Mesendoderm (in vitro differentiated cells): ENCODE measurements at regions not wholly inside any gene's neighbourhood (a gene's known extent, or its start where the extent isn't known, plus 50 kb on each side); places are given as distances from the start of the nearest gene placed in this dataset.
A peak's percentile ranks its signal among the peaks of the same experiment; 100 is the strongest.

Experiments
- DNase-seq: peaks from one replicate; pipeline ENCODE4 v3.0.0; 2013
- H2AK5ac ChIP-seq: 2 replicates; pipeline ENCODE4 v1.6.1; 2013; ENCODE audit warnings: low read length, inconsistent platforms
- H2BK120ac ChIP-seq: 2 replicates; pipeline ENCODE4 v1.6.1; 2013; ENCODE audit warnings: low read depth, mild to moderate bottlenecking, low read length, moderate library complexity, mixed read lengths
- H2BK15ac ChIP-seq: replicated peaks from 2 replicates; pipeline ENCODE4 v1.6.1; 2013; ENCODE audit warnings: low read depth, mild to moderate bottlenecking, moderate library complexity
- H2BK5ac ChIP-seq: 2 replicates; pipeline ENCODE4 v1.6.1; 2013; ENCODE audit warnings: low read length, inconsistent platforms
- H3K18ac ChIP-seq: 2 replicates; pipeline ENCODE4 v1.6.1; 2013; ENCODE audit warnings: mild to moderate bottlenecking, low read length, mixed read lengths
- H3K23ac ChIP-seq: one replicate; pipeline ENCODE4 v1.6.1; 2013; ENCODE audit warnings: low read length
- H3K27ac ChIP-seq: 2 replicates; pipeline ENCODE4 v1.5.1; 2013; ENCODE audit warnings: low read depth, mild to moderate bottlenecking, inconsistent platforms, low read length, moderate library complexity
- H3K27me3 ChIP-seq: 2 replicates; pipeline ENCODE4 v1.6.1; 2013; ENCODE audit warnings: low read length, control low read depth, mild to moderate bottlenecking, inconsistent platforms; ENCODE audit not compliant: insufficient read depth, poor library complexity
- H3K36me3 ChIP-seq: 2 replicates; pipeline ENCODE4 v1.6.1; 2013; ENCODE audit warnings: low read length, inconsistent platforms; ENCODE audit not compliant: control insufficient read depth, insufficient read depth
- H3K4ac ChIP-seq: one replicate; pipeline ENCODE4 v1.6.1; 2013; ENCODE audit warnings: low read depth, mild to moderate bottlenecking, low read length, moderate library complexity
- H3K4me1 ChIP-seq: 2 replicates; pipeline ENCODE4 v1.6.1; 2013; ENCODE audit warnings: low read depth, low read length, inconsistent platforms; ENCODE audit not compliant: control insufficient read depth
- H3K4me2 ChIP-seq: 2 replicates; pipeline ENCODE4 v1.6.1; 2013; ENCODE audit warnings: low read length
- H3K4me3 ChIP-seq: 2 replicates; pipeline ENCODE4 v1.5.1; 2013; ENCODE audit warnings: mild to moderate bottlenecking, low read length
- H3K56ac ChIP-seq: one replicate; pipeline ENCODE4 v1.6.1; 2013; ENCODE audit warnings: low read length
- H3K79me1 ChIP-seq: 2 replicates; pipeline ENCODE4 v1.6.1; 2013; ENCODE audit warnings: low read length, inconsistent platforms
- H3K79me2 ChIP-seq: 2 replicates; pipeline ENCODE4 v1.6.1; 2013; ENCODE audit warnings: mild to moderate bottlenecking, low read length; ENCODE audit not compliant: control insufficient read depth, insufficient read depth
- H3K9ac ChIP-seq: 2 replicates; pipeline ENCODE4 v1.6.1; 2013; ENCODE audit warnings: low read length, inconsistent platforms
- H4K5ac ChIP-seq: one replicate; pipeline ENCODE4 v1.6.1; 2013; ENCODE audit warnings: low read length
- H4K8ac ChIP-seq: one replicate; pipeline ENCODE4 v1.6.1; 2013; ENCODE audit warnings: low read depth, mild to moderate bottlenecking, control low read depth, low read length, moderate library complexity
- WGBS: extraction: QIAGEN DNeasy Blood & Tissue Kit; methylation state at CpG from one replicate; pipeline ENCODE4 v1.1.7; 2013; ENCODE audit warnings: low lambda C conversion rate, missing lambda C conversion rate; ENCODE audit not compliant: insufficient coverage; ENCODE audit errors: extremely low coverage; 5-methylcytosine and 5-hydroxymethylcytosine counted together

- no peak for DNase-seq
- no peak overlapping the region for H3K27ac ChIP-seq
- H2BK5ac ChIP-seq = no peak overlapping the region
- H2BK15ac ChIP-seq = no peak overlapping the region
- no peak overlapping the region for H2AK5ac ChIP-seq
- no CpG with 5 or more reads among the region's 2 CpGs for WGBS
- no peak overlapping the region for H3K4me3 ChIP-seq
- no peaks in the 10 kb centered on the region for H3K4me1 ChIP-seq
- H3K9ac ChIP-seq = no peak overlapping the region
- H3K27me3 ChIP-seq = no peaks in the 10 kb centered on the region
- no peak overlapping the region for H4K5ac ChIP-seq
- no peak overlapping the region for H3K23ac ChIP-seq
- H3K79me2 ChIP-seq = no peaks in the 10 kb centered on the region
- no peak overlapping the region for H4K8ac ChIP-seq
- no peak overlapping the region for H3K4ac ChIP-seq
- no peak overlapping the region for H3K56ac ChIP-seq
- no peak overlapping the region for H2BK120ac ChIP-seq
- no peaks in the 10 kb centered on the region for H3K36me3 ChIP-seq
- H3K4me2 ChIP-seq = no peak overlapping the region
- no peak overlapping the region for H3K18ac ChIP-seq
- H3K79me1 ChIP-seq = no peaks in the 10 kb centered on the region
Observed at GRCh38 chr13:105285526-105285925, 1249.9 kb downstream of the EFNB2 start.

GRCh38 chr13:105282406-105283285, 1252.8 kb downstream of the EFNB2 start:
- no peak overlapping the region for H3K56ac ChIP-seq
- WGBS = no CpG with 5 or more reads among the region's 14 CpGs
- H3K9ac ChIP-seq = no peak overlapping the region
- no peak overlapping the region for H4K5ac ChIP-seq
- H3K27me3 ChIP-seq = no peaks in the 10 kb centered on the region
- no peaks in the 10 kb centered on the region for H3K79me1 ChIP-seq
- no peak overlapping the region for H3K27ac ChIP-seq
- no peak overlapping the region for H2AK5ac ChIP-seq
- H3K4me3 ChIP-seq = no peak overlapping the region
- no peak for DNase-seq
- H2BK5ac ChIP-seq = no peak overlapping the region
- no peak overlapping the region for H3K4me2 ChIP-seq
- no peak overlapping the region for H4K8ac ChIP-seq
- no peaks in the 10 kb centered on the region for H3K79me2 ChIP-seq
- H3K18ac ChIP-seq = peak overlapping the region; percentile 28
- no peak overlapping the region for H2BK120ac ChIP-seq
- H3K36me3 ChIP-seq = no peaks in the 10 kb centered on the region
- H2BK15ac ChIP-seq = peak overlapping the region; percentile 74
- H3K4ac ChIP-seq = no peak overlapping the region
- no peaks in the 10 kb centered on the region for H3K4me1 ChIP-seq
- no peak overlapping the region for H3K23ac ChIP-seq

- Histone ChIP-seq H3K4me1 (no peaks in the 10 kb centered on the region), H2BK15ac (no peak overlapping the region), H3K4me2 (no peak overlapping the region), H3K4ac (no peak overlapping the region), H3K18ac (no peak overlapping the region), H3K27ac (no peak overlapping the region), H3K4me3 (no peak overlapping the region), H2AK5ac (no peak overlapping the region), H3K79me1 (no peaks in the 10 kb centered on the region), H3K27me3 (no peaks in the 10 kb centered on the region), H3K23ac (no peak overlapping the region), H3K79me2 (no peaks in the 10 kb centered on the region), H2BK5ac (no peak overlapping the region), H3K36me3 (no peaks in the 10 kb centered on the region), H4K8ac (no peak overlapping the region), H3K56ac (peak overlapping the region; percentile 1), H3K9ac (no peak overlapping the region), H4K5ac (peak overlapping the region; percentile 40), H2BK120ac (no peak overlapping the region)
- no CpG with 5 or more reads among the region's 4 CpGs for WGBS
- DNase-seq = peak; percentile 63
Observed at GRCh38 chr13:105278943-105279381, 1256.5 kb downstream of the EFNB2 start.

- Histone ChIP-seq H3K4me3 (no peak overlapping the region), H3K27ac (no peak overlapping the region), H3K9ac (no peak overlapping the region), H3K23ac (no peak overlapping the region), H2AK5ac (no peak overlapping the region), H2BK15ac (no peak overlapping the region), H4K8ac (no peak overlapping the region), H3K27me3 (no peaks in the 10 kb centered on the region), H3K79me2 (no peaks in the 10 kb centered on the region), H2BK5ac (no peak overlapping the region), H3K56ac (no peak overlapping the region), H3K36me3 (no peaks in the 10 kb centered on the region), H4K5ac (no peak overlapping the region), H3K4me2 (no peak overlapping the region), H3K4ac (no peak overlapping the region), H3K4me1 (no peaks in the 10 kb centered on the region), H2BK120ac (no peak overlapping the region), H3K79me1 (no peaks in the 10 kb centered on the region), H3K18ac (no peak overlapping the region)
- no CpG with 5 or more reads among the region's 3 CpGs for WGBS
- no peak for DNase-seq
Observed at GRCh38 chr13:105276571-105276970, 1258.9 kb downstream of the EFNB2 start.

GRCh38 chr13:105273665-105274222, 1261.7 kb downstream of the EFNB2 start:
- Histone ChIP-seq H3K4ac (no peak overlapping the region), H2BK5ac (no peak overlapping the region), H4K8ac (no peak overlapping the region), H3K27me3 (no peaks in the 10 kb centered on the region), H3K4me3 (no peak overlapping the region), H2BK120ac (no peak overlapping the region), H3K4me2 (no peak overlapping the region), H3K79me2 (no peaks in the 10 kb centered on the region), H3K23ac (no peak overlapping the region), H2BK15ac (no peak overlapping the region), H3K36me3 (no peaks in the 10 kb centered on the region), H4K5ac (no peak overlapping the region), H3K79me1 (no peaks in the 10 kb centered on the region), H3K56ac (no peak overlapping the region), H3K27ac (no peak overlapping the region), H3K18ac (no peak overlapping the region), H3K4me1 (no peaks in the 10 kb centered on the region), H3K9ac (no peak overlapping the region), H2AK5ac (no peak overlapping the region)
- no peak for DNase-seq
- no CpG with 5 or more reads among the region's 6 CpGs for WGBS
